Fibroblast of lung (primary cell): ENCODE measurements at regions not wholly inside any gene's neighbourhood (a gene's known extent, or its start where the extent isn't known, plus 50 kb on each side); places are given as distances from the start of the nearest gene placed in this dataset.
A peak's percentile ranks its signal among the peaks of the same experiment; 100 is the strongest.

Experiments
- DNase-seq, 2 donors: peaks; one replicate each; pipeline versions ENCODE4 v3.0.0 to v3.0.0-alpha.2; 2010; ENCODE audit warnings: low read depth in 2 of 2
- H2AFZ ChIP-seq: 2 replicates; pipeline ENCODE4 v1.5.1; 2012; ENCODE audit warnings: low read length, control low read depth, inconsistent platforms
- H3K27ac ChIP-seq: 2 replicates; pipeline ENCODE4 v1.5.1; 2011; ENCODE audit warnings: low read length, control low read depth; ENCODE audit not compliant: insufficient read depth
- H3K27me3 ChIP-seq: 2 replicates; pipeline ENCODE4 v1.5.1; 2011; ENCODE audit warnings: mild to moderate bottlenecking, low read length; ENCODE audit not compliant: control insufficient read depth, insufficient read depth
- H3K36me3 ChIP-seq: 2 replicates; pipeline ENCODE4 v1.5.1; 2011; ENCODE audit warnings: low read length; ENCODE audit not compliant: control insufficient read depth, insufficient read depth
- H3K4me1 ChIP-seq: 2 replicates; pipeline ENCODE4 v1.5.1; 2011; ENCODE audit warnings: low read length; ENCODE audit not compliant: control insufficient read depth, insufficient read depth; ENCODE audit errors: extremely low read depth
- H3K4me2 ChIP-seq: 2 replicates; pipeline ENCODE4 v1.5.1; 2011; ENCODE audit warnings: low read length, control low read depth; ENCODE audit not compliant: insufficient read depth; ENCODE audit errors: extremely low read depth
- H3K4me3 ChIP-seq, 4 experiments: fragments of 200-600 bp in 1 of 4; sonication (generic) in 1 of 4; replicated peaks in 1 of 4; 2 replicates each; pipeline ENCODE4 v1.5.1; 2011 to 2016; ENCODE audit warnings: low read length in 4 of 4, low read depth in 3 of 4, mild to moderate bottlenecking in 3 of 4, control low read depth in 2 of 4, inconsistent platforms in 1 of 4, mixed read lengths in 1 of 4; ENCODE audit not compliant: insufficient read depth in 1 of 4; ENCODE audit errors: control extremely low read depth in 1 of 4
- H3K79me2 ChIP-seq: 2 replicates; pipeline ENCODE4 v1.5.1; 2012; ENCODE audit warnings: mild to moderate bottlenecking, low read length, inconsistent platforms; ENCODE audit not compliant: control insufficient read depth, insufficient read depth
- H3K9ac ChIP-seq: 2 replicates; pipeline ENCODE4 v1.5.1; 2011; ENCODE audit warnings: mild to moderate bottlenecking, low read length, control low read depth; ENCODE audit not compliant: insufficient read depth
- H3K9me3 ChIP-seq: 2 replicates; pipeline ENCODE4 v1.5.1; 2012; ENCODE audit warnings: low read depth, low read length; ENCODE audit not compliant: control insufficient read depth, insufficient read depth
- H4K20me1 ChIP-seq: 2 replicates; pipeline ENCODE4 v1.5.1; 2011; ENCODE audit warnings: low read length; ENCODE audit not compliant: control insufficient read depth, insufficient read depth; ENCODE audit errors: extremely low read depth
- EZH2 ChIP-seq: IDR thresholded peaks from 2 replicates; pipeline ENCODE4 v1.5.1; 2012; ENCODE audit warnings: low read length, control low read depth, mild to moderate bottlenecking; ENCODE audit errors: missing control alignments
- TF ChIP-seq, protein P1 (sequence below), 2 donors: IDR thresholded peaks in 1 of 2; conservative IDR thresholded peaks in 1 of 2; 1 replicate in 1 of 2; 2 replicates in 1 of 2; pipeline ENCODE4 v1.5.1; 2011 to 2012; ENCODE audit warnings: low read length in 2 of 2, control low read depth in 1 of 2, inconsistent platforms in 1 of 2, low read depth in 1 of 2, mild to moderate bottlenecking in 1 of 2

- no peak overlapping the region for H3K27ac ChIP-seq
- H4K20me1 ChIP-seq: no peaks in the 10 kb centered on the region
- TF ChIP-seq, protein P1, sequence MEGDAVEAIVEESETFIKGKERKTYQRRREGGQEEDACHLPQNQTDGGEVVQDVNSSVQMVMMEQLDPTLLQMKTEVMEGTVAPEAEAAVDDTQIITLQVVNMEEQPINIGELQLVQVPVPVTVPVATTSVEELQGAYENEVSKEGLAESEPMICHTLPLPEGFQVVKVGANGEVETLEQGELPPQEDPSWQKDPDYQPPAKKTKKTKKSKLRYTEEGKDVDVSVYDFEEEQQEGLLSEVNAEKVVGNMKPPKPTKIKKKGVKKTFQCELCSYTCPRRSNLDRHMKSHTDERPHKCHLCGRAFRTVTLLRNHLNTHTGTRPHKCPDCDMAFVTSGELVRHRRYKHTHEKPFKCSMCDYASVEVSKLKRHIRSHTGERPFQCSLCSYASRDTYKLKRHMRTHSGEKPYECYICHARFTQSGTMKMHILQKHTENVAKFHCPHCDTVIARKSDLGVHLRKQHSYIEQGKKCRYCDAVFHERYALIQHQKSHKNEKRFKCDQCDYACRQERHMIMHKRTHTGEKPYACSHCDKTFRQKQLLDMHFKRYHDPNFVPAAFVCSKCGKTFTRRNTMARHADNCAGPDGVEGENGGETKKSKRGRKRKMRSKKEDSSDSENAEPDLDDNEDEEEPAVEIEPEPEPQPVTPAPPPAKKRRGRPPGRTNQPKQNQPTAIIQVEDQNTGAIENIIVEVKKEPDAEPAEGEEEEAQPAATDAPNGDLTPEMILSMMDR (conservative IDR thresholded peaks at IDR 0.05 in 1 of 2, IDR thresholded peaks at IDR 0.05 in 1 of 2; ENCODE audit: low read depth in 1 of 2, low read length in 2 of 2): no peak
- no peak for TF ChIP-seq EZH2
- no peaks in the 10 kb centered on the region for H3K27me3 ChIP-seq
- H2AFZ ChIP-seq: no peak overlapping the region
- no peaks in the 10 kb centered on the region for H3K4me1 ChIP-seq
- no peak for DNase-seq
- H3K9ac ChIP-seq: no peak overlapping the region
- no peak overlapping the region for H3K4me3 ChIP-seq
- H3K36me3 ChIP-seq: no peaks in the 10 kb centered on the region
- no peaks in the 10 kb centered on the region for H3K9me3 ChIP-seq
- no peak overlapping the region for H3K4me2 ChIP-seq
- no peaks in the 10 kb centered on the region for H3K79me2 ChIP-seq
Observed at GRCh38 chr1:172774561-172774960, 115.7 kb downstream of the FASLG start.

DNA sequence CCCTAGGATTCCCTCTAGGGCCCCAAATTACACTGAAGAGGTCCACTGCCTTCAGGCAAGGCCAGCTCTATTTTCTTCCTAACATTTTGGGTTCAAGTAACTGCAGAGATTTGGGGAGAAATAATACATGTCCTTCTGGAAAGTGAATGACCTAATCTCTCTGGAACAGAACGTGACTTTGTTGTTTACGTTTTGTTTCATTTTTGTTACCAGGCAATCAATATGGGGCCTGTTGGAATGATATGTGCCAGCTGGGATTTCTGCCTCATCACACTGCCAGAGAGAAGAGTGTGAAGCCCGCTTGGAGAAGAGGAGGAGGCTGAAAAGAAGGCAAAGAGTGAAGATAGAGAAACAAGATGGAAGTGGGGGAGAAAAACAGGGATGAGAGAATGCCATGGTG is 116.7 kb downstream of the FASLG start:
- Histone ChIP-seq H3K79me2 (no peaks in the 10 kb centered on the region), H3K4me3 (no peak overlapping the region), H3K4me2 (peak overlapping the region; percentile 18), H3K27me3 (no peaks in the 10 kb centered on the region), H2AFZ (peak overlapping the region; percentile 3), H3K9ac (no peak overlapping the region), H3K9me3 (no peaks in the 10 kb centered on the region), H3K27ac (no peak overlapping the region), H3K4me1 (no peaks in the 10 kb centered on the region), H4K20me1 (no peaks in the 10 kb centered on the region), H3K36me3 (no peaks in the 10 kb centered on the region)
- peak in 1 of 2 donors; percentile 90 for DNase-seq
- TF ChIP-seq EZH2: no peak
- TF ChIP-seq, protein P1 (conservative IDR thresholded peaks at IDR 0.05 in 1 of 2, IDR thresholded peaks at IDR 0.05 in 1 of 2; ENCODE audit: low read depth in 1 of 2, low read length in 2 of 2): no peak

GRCh38 chr1:172776071-172776470 is 117.2 kb downstream of the FASLG start:
- peak in 1 of 2 donors; percentile 72 for DNase-seq
- Histone ChIP-seq H2AFZ (peak overlapping the region; percentile 3), H3K79me2 (no peaks in the 10 kb centered on the region), H4K20me1 (no peaks in the 10 kb centered on the region), H3K9ac (no peak overlapping the region), H3K4me2 (peak overlapping the region; percentile 18), H3K4me3 (no peak overlapping the region), H3K27me3 (no peaks in the 10 kb centered on the region), H3K36me3 (no peaks in the 10 kb centered on the region), H3K4me1 (no peaks in the 10 kb centered on the region), H3K9me3 (no peaks in the 10 kb centered on the region), H3K27ac (no peak overlapping the region)
- TF ChIP-seq, protein P1 (conservative IDR thresholded peaks at IDR 0.05 in 1 of 2, IDR thresholded peaks at IDR 0.05 in 1 of 2; ENCODE audit: low read depth in 1 of 2, low read length in 2 of 2): no peak
- TF ChIP-seq EZH2: no peak
